Mammary epithelial cell (primary cell): ENCODE measurements at regions not wholly inside any gene's neighbourhood (a gene's known extent, or its start where the extent isn't known, plus 50 kb on each side); places are given as distances from the start of the nearest gene placed in this dataset.

ENCODE experiments used
- CTCF ChIP-seq, 2 donors: IDR thresholded peaks in 1 of 2; conservative IDR thresholded peaks in 1 of 2; 2 replicates each; pipeline ENCODE4 v1.5.1; 2011 to 2012; ENCODE audit warnings: inconsistent platforms in 2 of 2, low read length in 2 of 2, mild to moderate bottlenecking in 2 of 2, control low read depth in 1 of 2, low read depth in 1 of 2; ENCODE audit not compliant: insufficient read depth in 1 of 2; ENCODE audit errors: extremely low read depth in 1 of 2
- EZH2 ChIP-seq: IDR thresholded peaks from 2 replicates; pipeline ENCODE4 v1.6.1; 2012; ENCODE audit warnings: low read length, inconsistent platforms, borderline replicate concordance

DNA sequence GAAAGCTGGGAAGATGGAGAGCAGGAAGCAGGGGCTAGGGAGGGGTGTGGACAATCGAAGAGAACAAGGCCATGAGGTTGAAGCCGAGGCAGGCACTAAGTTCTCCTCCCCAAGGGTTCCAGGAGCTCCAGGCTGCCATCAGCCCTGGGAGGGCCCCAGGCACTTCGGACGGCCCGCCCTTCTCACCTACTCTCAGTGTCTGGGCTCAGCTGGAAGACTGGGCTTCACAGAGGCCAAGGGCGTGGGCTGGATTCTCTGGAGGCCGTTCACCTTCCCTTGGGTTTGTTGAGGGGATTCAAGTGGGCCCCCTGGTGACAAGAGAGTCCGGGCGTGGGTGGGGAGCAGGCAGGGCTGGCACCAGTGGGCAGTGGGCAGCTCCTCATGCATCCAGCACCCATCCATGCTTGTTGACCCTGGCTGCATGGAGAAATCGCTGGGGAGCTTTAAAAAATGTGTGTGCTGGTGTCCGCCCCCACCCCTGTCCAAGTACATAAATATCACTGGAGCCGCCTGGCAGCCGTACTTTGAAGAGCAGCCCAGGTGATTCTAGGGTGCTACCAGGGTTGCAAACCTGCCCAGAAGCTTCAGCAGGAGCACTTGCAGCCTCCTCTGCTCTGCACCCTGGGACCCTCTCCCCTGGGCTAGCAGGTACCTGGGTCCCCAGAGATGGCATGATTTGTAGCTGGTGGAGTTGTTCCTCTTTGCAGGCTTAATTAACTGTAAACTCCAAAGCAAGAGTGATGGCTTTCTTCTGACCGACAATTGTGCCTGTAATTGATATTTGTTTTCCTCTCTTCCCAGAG, 74.3 kb downstream of the RTL6 start:
- TF ChIP-seq CTCF (conservative IDR thresholded peaks at IDR 0.05 in 1 of 2, IDR thresholded peaks at IDR 0.05 in 1 of 2; ENCODE audit: extremely low read depth in 1 of 2, insufficient read depth in 1 of 2, low read depth in 1 of 2, low read length in 2 of 2) (no peak), EZH2 (no peak)
